A549 (cell line): ENCODE measurements at regions not wholly inside any gene's neighbourhood (a gene's known extent, or its start where the extent isn't known, plus 50 kb on each side); places are given as distances from the start of the nearest gene placed in this dataset.
A peak's percentile ranks its signal among the peaks of the same experiment; 100 is the strongest.

Source experiments
- ATAC-seq, 2 experiments: fragments of 200-7000 bp in 1 of 2; fragments of >200 bp in 1 of 2; cut with Nextera tagmentation in 1 of 2; cut with Tn5 transposase in 1 of 2; 3 replicates each; pipeline versions ENCODE4 v1.8.0 to v1.9.1; 2018 to 2020; ENCODE audit warnings: mild to moderate bottlenecking in 1 of 2, moderate library complexity in 1 of 2
- CTCF ChIA-PET: fragments of 300-600 bp; sonication (Branson Sonifier 250); formaldehyde crosslinking; extraction: SDS; loops from one replicate; lab custom pipeline; 2021; ENCODE audit warnings: antibody characterized with exemption, inconsistent platforms; lab: Yijun Ruan, JAX
- POLR2A ChIA-PET: fragments of 350-600 bp; formaldehyde crosslinking; extraction: SDS; loops from one replicate; lab custom pipeline; 2021; ENCODE audit warnings: antibody characterized with exemption, inconsistent platforms; lab: Yijun Ruan, JAX
- DNase-seq, 2 experiments: peaks; one replicate each; pipeline versions ENCODE4 v3.0.0 to v3.0.0-alpha.2; 2011 to 2016; ENCODE audit warnings: low read depth in 1 of 2, low spot score in 1 of 2
- FAIRE-seq: peaks from 2 replicates; lab custom pipeline; 2011; peaks lifted over from hg19 to GRCh38; lab: Jason Lieb, UNC
- H3K27ac ChIP-seq, 2 experiments: fragments of >200 bp; sonication (Bioruptor Twin); formaldehyde crosslinking; 3 replicates each; pipeline ENCODE4 v1.5.1; 2016 to 2017
- H3K4me1 ChIP-seq: fragments of >200 bp; sonication (Bioruptor Twin); formaldehyde crosslinking; 3 replicates; pipeline ENCODE4 v1.6.1; 2016
- H3K4me2 ChIP-seq: fragments of >200 bp; sonication (Bioruptor Twin); formaldehyde crosslinking; 3 replicates; pipeline ENCODE4 v1.6.1; 2016
- H3K4me3 ChIP-seq: fragments of >200 bp; sonication (Bioruptor Twin); formaldehyde crosslinking; 3 replicates; pipeline ENCODE4 v1.5.1; 2016
- H3K9me3 ChIP-seq: fragments of >200 bp; sonication (Bioruptor Twin); formaldehyde crosslinking; 3 replicates; pipeline ENCODE4 v1.6.1; 2016
- ATOH8 ChIP-seq: fragments of 250-450 bp; sonication (Bioruptor Pico); IDR thresholded peaks from 2 replicates; pipeline ENCODE4 v1.5.0; 2020; ENCODE audit warnings: low read depth, mild to moderate bottlenecking, moderate library complexity
- BHLHE40 ChIP-seq: IDR thresholded peaks from 2 replicates; pipeline ENCODE4 v1.6.1; 2012; ENCODE audit warnings: low read depth, low read length, inconsistent platforms
- CBX2 ChIP-seq: fragments of 200-600 bp; sonication (generic); IDR thresholded peaks from 2 replicates; pipeline ENCODE4 v1.6.1; 2016; ENCODE audit warnings: low read depth, mild to moderate bottlenecking, borderline replicate concordance
- CEBPB ChIP-seq, 2 experiments: fragments of >200 bp in 1 of 2; sonication (Bioruptor Twin) in 1 of 2; formaldehyde crosslinking in 1 of 2; IDR thresholded peaks; 2 replicates each; pipeline ENCODE4 v1.6.1; 2012 to 2016
- E2F6 ChIP-seq: IDR thresholded peaks from 2 replicates; pipeline ENCODE4 v1.6.1; 2012; ENCODE audit warnings: low read depth, borderline replicate concordance
- EHMT2 ChIP-seq: fragments of 200-600 bp; sonication (generic); IDR thresholded peaks from 2 replicates; pipeline ENCODE4 v1.6.1; 2016; ENCODE audit warnings: antibody characterized with exemption, low read depth, mild to moderate bottlenecking, moderate library complexity
- EP300 ChIP-seq, 2 experiments: fragments of >200 bp; sonication (Bioruptor Twin); formaldehyde crosslinking; IDR thresholded peaks; 2 replicates in 1 of 2; 3 replicates in 1 of 2; pipeline ENCODE4 v1.6.1; 2016 to 2017
- ESRRA ChIP-seq: fragments of 150-350 bp; IDR thresholded peaks from 2 replicates; pipeline ENCODE4 v1.6.1; 2014; ENCODE audit warnings: mild to moderate bottlenecking, low read length, borderline replicate concordance
- FOSB ChIP-seq: fragments of 250-450 bp; sonication (Bioruptor Pico); IDR thresholded peaks from 2 replicates; pipeline ENCODE4 v1.5.0; 2020; ENCODE audit warnings: mild to moderate bottlenecking, moderate library complexity
- FOXS1 ChIP-seq: fragments of 250-450 bp; sonication (Bioruptor Pico); IDR thresholded peaks from 2 replicates; pipeline ENCODE4 v1.5.0; 2020; ENCODE audit warnings: mild to moderate bottlenecking, moderate library complexity
- GATA3 ChIP-seq: IDR thresholded peaks from 2 replicates; pipeline ENCODE4 v1.6.1; 2012; ENCODE audit warnings: borderline replicate concordance
- HDAC2 ChIP-seq: fragments of 200-600 bp; sonication (generic); IDR thresholded peaks from 2 replicates; pipeline ENCODE4 v1.6.1; 2016
- HEYL ChIP-seq: fragments of 250-450 bp; sonication (Bioruptor Pico); IDR thresholded peaks from 2 replicates; pipeline ENCODE4 v1.8.0; 2021; ENCODE audit warnings: mild to moderate bottlenecking, moderate library complexity
- HMGXB4 ChIP-seq: fragments of 250-450 bp; sonication (Bioruptor Pico); IDR thresholded peaks from 2 replicates; pipeline ENCODE4 v1.5.0; 2021; ENCODE audit warnings: mild to moderate bottlenecking, moderate library complexity, borderline replicate concordance
- HOXA7 ChIP-seq: fragments of 250-450 bp; sonication (Bioruptor Pico); IDR thresholded peaks from 2 replicates; pipeline ENCODE4 v1.5.0; 2020; ENCODE audit warnings: mild to moderate bottlenecking, moderate library complexity
- HOXB5 ChIP-seq: fragments of 250-450 bp; sonication (Bioruptor Pico); IDR thresholded peaks from 2 replicates; pipeline ENCODE4 v1.5.0; 2020; ENCODE audit warnings: mild to moderate bottlenecking, moderate library complexity
- JUN ChIP-seq, 2 experiments: fragments of >200 bp; sonication (Bioruptor Twin); formaldehyde crosslinking; IDR thresholded peaks; 2 replicates in 1 of 2; 3 replicates in 1 of 2; pipeline ENCODE4 v1.6.1; 2016 to 2017
- JUNB ChIP-seq: fragments of >200 bp; sonication (Bioruptor Twin); formaldehyde crosslinking; IDR thresholded peaks from 2 replicates; pipeline ENCODE4 v1.6.1; 2016
- MAZ ChIP-seq: fragments of 150-350 bp; IDR thresholded peaks from 2 replicates; pipeline ENCODE4 v1.6.1; 2014; ENCODE audit warnings: antibody characterized with exemption, low read depth, low read length, borderline replicate concordance
- MYC ChIP-seq: IDR thresholded peaks from 2 replicates; pipeline ENCODE4 v1.6.1; 2012; ENCODE audit warnings: mild to moderate bottlenecking, inconsistent platforms, low read length, improper control_type of control experiment, borderline replicate concordance
- NPAS2 ChIP-seq: fragments of 250-450 bp; sonication (Bioruptor Pico); IDR thresholded peaks from 2 replicates; pipeline ENCODE4 v1.8.0; 2022; ENCODE audit warnings: mild to moderate bottlenecking, moderate library complexity, borderline replicate concordance
- POLR2AphosphoS2 ChIP-seq: conservative IDR thresholded peaks from 2 replicates; pipeline ENCODE4 v1.6.1; 2012; ENCODE audit warnings: low read length, improper control_type of control experiment, inconsistent platforms
- RAD21 ChIP-seq, 2 experiments: fragments of >200 bp in 1 of 2; sonication (Bioruptor Twin) in 1 of 2; formaldehyde crosslinking in 1 of 2; IDR thresholded peaks in 1 of 2; conservative IDR thresholded peaks in 1 of 2; 2 replicates in 1 of 2; 3 replicates in 1 of 2; pipeline ENCODE4 v1.6.1; 2012 to 2018; ENCODE audit warnings: inconsistent platforms in 1 of 2
- RARB ChIP-seq: fragments of 250-450 bp; sonication (Bioruptor Pico); IDR thresholded peaks from 2 replicates; pipeline ENCODE4 v1.8.0; 2021; ENCODE audit warnings: mild to moderate bottlenecking, moderate library complexity
- RFX5 ChIP-seq: fragments of 450-650 bp; IDR thresholded peaks from 2 replicates; pipeline ENCODE4 v1.7.1; 2014; ENCODE audit warnings: antibody characterized with exemption, mild to moderate bottlenecking, moderate library complexity
- TFCP2L1 ChIP-seq: fragments of 250-450 bp; sonication (Bioruptor Pico); IDR thresholded peaks from 2 replicates; pipeline ENCODE4 v1.5.0; 2021; ENCODE audit warnings: mild to moderate bottlenecking
- TP53 ChIP-seq: fragments of 250-450 bp; sonication (Bioruptor Pico); IDR thresholded peaks from 2 replicates; pipeline ENCODE4 v1.5.0; 2021; ENCODE audit warnings: mild to moderate bottlenecking, moderate library complexity
- USF2 ChIP-seq: fragments of 450-650 bp; IDR thresholded peaks from 2 replicates; pipeline ENCODE4 v1.6.1; 2014; ENCODE audit warnings: antibody characterized with exemption
- ZSCAN20 ChIP-seq: fragments of 250-450 bp; sonication (Bioruptor Pico); IDR thresholded peaks from 2 replicates; pipeline ENCODE4 v1.8.0; 2022; ENCODE audit warnings: mild to moderate bottlenecking, moderate library complexity
- WGBS: methylation state at CpG from one replicate; pipeline ENCODE4 v1.1.6; 2017; ENCODE audit errors: missing lambda C conversion rate; 5-methylcytosine and 5-hydroxymethylcytosine counted together
- TF ChIP-seq, protein P1 (sequence below): fragments of >200 bp; sonication (Bioruptor Twin); formaldehyde crosslinking; IDR thresholded peaks from 3 replicates; pipeline ENCODE4 v1.6.1; 2016

DNA sequence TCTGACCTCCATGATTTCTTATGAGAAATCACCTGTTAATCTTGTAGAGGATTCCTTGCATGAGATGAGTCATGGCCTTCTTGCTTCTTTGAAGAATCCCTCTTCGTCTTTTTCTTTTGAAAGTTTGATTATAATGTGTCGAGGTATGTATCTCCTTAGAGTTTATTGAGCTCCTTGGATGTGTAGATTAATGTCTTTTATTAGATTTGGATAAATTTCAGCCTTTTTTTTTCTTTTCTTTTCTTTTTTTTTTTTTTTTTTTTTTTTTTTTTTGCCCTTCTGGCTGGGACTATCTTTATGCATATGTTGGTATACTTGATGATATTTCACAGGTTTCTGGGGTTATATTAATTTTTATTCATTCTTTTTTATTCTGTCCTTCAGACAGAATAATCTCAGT is 72.3 kb upstream of the ITGA4 start (continued):
- no peak for TF ChIP-seq GATA3
- no peak for TF ChIP-seq HEYL (CRISPR knock-in tag)
- TF ChIP-seq, protein P1, sequence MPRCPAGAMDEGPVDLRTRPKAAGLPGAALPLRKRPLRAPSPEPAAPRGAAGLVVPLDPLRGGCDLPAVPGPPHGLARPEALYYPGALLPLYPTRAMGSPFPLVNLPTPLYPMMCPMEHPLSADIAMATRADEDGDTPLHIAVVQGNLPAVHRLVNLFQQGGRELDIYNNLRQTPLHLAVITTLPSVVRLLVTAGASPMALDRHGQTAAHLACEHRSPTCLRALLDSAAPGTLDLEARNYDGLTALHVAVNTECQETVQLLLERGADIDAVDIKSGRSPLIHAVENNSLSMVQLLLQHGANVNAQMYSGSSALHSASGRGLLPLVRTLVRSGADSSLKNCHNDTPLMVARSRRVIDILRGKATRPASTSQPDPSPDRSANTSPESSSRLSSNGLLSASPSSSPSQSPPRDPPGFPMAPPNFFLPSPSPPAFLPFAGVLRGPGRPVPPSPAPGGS, result no peak
- TF ChIP-seq E2F6, result no peak
- no peak for TF ChIP-seq HDAC2

GRCh38 chr2:181389524-181389923 is 67.7 kb upstream of the ITGA4 start:
- Histone ChIP-seq H3K9me3 (no peaks in the 10 kb centered on the region), H3K4me3 (no peak overlapping the region), H3K4me1 (no peaks in the 10 kb centered on the region), H3K4me2 (no peak overlapping the region), H3K27ac (no peak overlapping the region)
- ATAC-seq, result no peak
- WGBS, result 61% methylated on average over 3 of the region's 3 CpGs
- ChIA-PET CTCF (no interaction called here), POLR2A (no interaction called here)
- TF ChIP-seq USF2 (no peak), CEBPB (IDR thresholded peaks at IDR 0.05) (no peak), TP53 (CRISPR knock-in tag) (no peak), MYC (no peak), RARB (CRISPR knock-in tag) (no peak), CBX2 (no peak), ATOH8 (no peak), RAD21 (conservative IDR thresholded peaks at IDR 0.05 in 1 of 2, IDR thresholded peaks at IDR 0.05 in 1 of 2) (no peak)
- no peak for FAIRE-seq
- DNase-seq, result no peak

- FAIRE-seq (no peak), ATAC-seq (peak; percentile 59 to 60; a peak in 4 of 6 replicates), DNase-seq (peak; percentile 7 to 18)
- H3K27ac ChIP-seq, result no peak overlapping the region; a peak in 1 of 6 replicates
- H3K4me1 ChIP-seq, result no peaks in the 10 kb centered on the region
- ChIA-PET POLR2A (no interaction called here), CTCF (no interaction called here)
- no peak for TF ChIP-seq HOXA7
- TF ChIP-seq ZSCAN20 (CRISPR knock-in tag), result no peak
- no peak for TF ChIP-seq MAZ
- no peak for TF ChIP-seq GATA3
- TF ChIP-seq NPAS2 (CRISPR knock-in tag), result no peak
- no peak for TF ChIP-seq USF2
- TF ChIP-seq HMGXB4, result no peak
- no peak for TF ChIP-seq FOSB (CRISPR knock-in tag)
- no peak for TF ChIP-seq EHMT2
- no peak for TF ChIP-seq FOXS1 (CRISPR knock-in tag)
- TF ChIP-seq POLR2AphosphoS2, result no peak
- TF ChIP-seq, protein P1, result no peak
- no peak for TF ChIP-seq HOXB5 (CRISPR knock-in tag)
- no peak for TF ChIP-seq JUN (IDR thresholded peaks at IDR 0.05)
- no peak for TF ChIP-seq RFX5
- TF ChIP-seq ESRRA, result no peak
- no peak for TF ChIP-seq TFCP2L1
- no peak for TF ChIP-seq EP300 (IDR thresholded peaks at IDR 0.05)
- TF ChIP-seq JUNB, result no peak
- no peak for TF ChIP-seq BHLHE40
- WGBS, result 9% methylated on average over 1 of the region's 1 CpG
- H3K4me2 ChIP-seq, result peak overlapping the region; percentile 37
- H3K4me3 ChIP-seq, result no peak overlapping the region
- no peaks in the 10 kb centered on the region for H3K9me3 ChIP-seq
These were observed 63.7 kb upstream of the ITGA4 start for GRCh38 chr2:181393472-181393871.
